ENCODE measurements at regions not wholly inside any gene's neighbourhood (a gene's known extent, or its start where the extent isn't known, plus 50 kb on each side); places are given as distances from the start of the nearest gene placed in this dataset.

GRCh38 chr3:72559385-72559784 is 288.9 kb downstream of the SHQ1 start:
- in situ Hi-C loops (cut with HindIII; ENCODE audit: low pct_unique_long_range_greater_than_20kb, low sequenced_read_pairs), result no loop called here
- TF ChIP-seq SIN3A (IDR thresholded peaks at IDR 0.05; ENCODE audit: borderline replicate concordance, insufficient read depth, low read depth, low read length) (no peak), TCF7L2 (IDR thresholded peaks at IDR 0.05; ENCODE audit: low read depth, low read length) (no peak), POLR2AphosphoS5 (IDR thresholded peaks at IDR 0.05; ENCODE audit: low read depth, low read length) (no peak), REST (IDR thresholded peaks at IDR 0.05; ENCODE audit: insufficient read depth in 1 of 2, low read depth in 2 of 2, low read length in 1 of 2) (no peak), CTCF (IDR thresholded peaks at IDR 0.05) (no peak)
- Histone ChIP-seq H3K4me3 (ENCODE audit: low read depth in 2 of 2, low read length in 2 of 2) (no peak overlapping the region), H3K27me3 (ENCODE audit: control insufficient read depth, insufficient read depth, low read length) (no peaks in the 10 kb centered on the region), H3K27ac (ENCODE audit: low read length) (no peak overlapping the region), H3K4me1 (ENCODE audit: control insufficient read depth, insufficient read depth, low read length) (no peaks in the 10 kb centered on the region), H3K9me3 (ENCODE audit: control insufficient read depth, insufficient read depth, low read depth, low read length) (no peaks in the 10 kb centered on the region), H3K36me3 (ENCODE audit: control insufficient read depth, insufficient read depth, low read length) (no peaks in the 10 kb centered on the region)
- ATAC-seq, result no peak
- DNase-seq (ENCODE audit: low read depth, low spot score), result no peak
- POLR2A ChIA-PET, result interaction anchor here (0.6 kb wide), 1 partner anchor 1561 kb away, joined by 9 read pairs; no protein-coding TSS in a partner anchor
- no TSS peak for BruUV-seq (replicated peaks)
- CTCF ChIA-PET, result no interaction called here
- intact Hi-C loops (cut with micrococcal nuclease; ENCODE audit: unreplicated experiment), result no loop called here

- Histone ChIP-seq H3K9me3 (ENCODE audit: control insufficient read depth, insufficient read depth, low read depth, low read length) (no peaks in the 10 kb centered on the region), H3K27ac (ENCODE audit: low read length) (no peak overlapping the region), H3K27me3 (ENCODE audit: control insufficient read depth, insufficient read depth, low read length) (no peaks in the 10 kb centered on the region), H3K4me3 (ENCODE audit: low read depth in 2 of 2, low read length in 2 of 2) (no peak overlapping the region), H3K4me1 (ENCODE audit: control insufficient read depth, insufficient read depth, low read length) (no peaks in the 10 kb centered on the region), H3K36me3 (ENCODE audit: control insufficient read depth, insufficient read depth, low read length) (no peaks in the 10 kb centered on the region)
- intact Hi-C loops (cut with micrococcal nuclease; ENCODE audit: unreplicated experiment) (no loop called here), in situ Hi-C loops (cut with HindIII; ENCODE audit: low pct_unique_long_range_greater_than_20kb, low sequenced_read_pairs) (no loop called here)
- ATAC-seq, result no peak
- CTCF ChIA-PET, result no interaction called here
- POLR2A ChIA-PET, result no interaction called here
- no TSS peak for BruUV-seq (replicated peaks)
- no peak for DNase-seq (ENCODE audit: low read depth, low spot score)
- TF ChIP-seq CTCF (IDR thresholded peaks at IDR 0.05), result no peak
- TF ChIP-seq REST (IDR thresholded peaks at IDR 0.05; ENCODE audit: insufficient read depth in 1 of 2, low read depth in 2 of 2, low read length in 1 of 2), result no peak
- TF ChIP-seq POLR2AphosphoS5 (IDR thresholded peaks at IDR 0.05; ENCODE audit: low read depth, low read length), result no peak
- TF ChIP-seq SIN3A (IDR thresholded peaks at IDR 0.05; ENCODE audit: borderline replicate concordance, insufficient read depth, low read depth, low read length), result no peak
- no peak for TF ChIP-seq TCF7L2 (IDR thresholded peaks at IDR 0.05; ENCODE audit: low read depth, low read length)
These were observed 290.2 kb downstream of the SHQ1 start for GRCh38 chr3:72558001-72558400.
